GM12864 (cell line): ENCODE measurements at regions not wholly inside any gene's neighbourhood (a gene's known extent, or its start where the extent isn't known, plus 50 kb on each side); places are given as distances from the start of the nearest gene placed in this dataset.

Experiments used
- DNase-seq: peaks from one replicate; pipeline ENCODE4 v3.0.0-alpha.2; 2011; ENCODE audit warnings: low read depth
- H3K4me3 ChIP-seq: 2 replicates; pipeline ENCODE4 v1.5.1; 2011; ENCODE audit warnings: mild to moderate bottlenecking, low read depth, low read length, control low read depth
- CTCF ChIP-seq: IDR thresholded peaks from 2 replicates; pipeline ENCODE4 v1.5.1; 2011; ENCODE audit warnings: low read depth, mild to moderate bottlenecking, moderate library complexity, low read length, control low read depth, inconsistent platforms; ENCODE audit errors: missing control alignments

GRCh38 chrX:140563893-140564292 lies 59.0 kb upstream of the SOX3 start:
- no peak for TF ChIP-seq CTCF
- H3K4me3 ChIP-seq = no peak overlapping the region
- no peak for DNase-seq
